Muscle of leg (tissue), 3 donors: ENCODE measurements at regions not wholly inside any gene's neighbourhood (a gene's known extent, or its start where the extent isn't known, plus 50 kb on each side); places are given as distances from the start of the nearest gene placed in this dataset.

Source experiments
- DNase-seq: peaks from one replicate; pipeline ENCODE4 v3.0.0; 2013
- H3K27ac ChIP-seq: one replicate; pipeline ENCODE4 v1.5.1; 2013; ENCODE audit warnings: mild to moderate bottlenecking, low read length, control low read depth
- H3K27me3 ChIP-seq: one replicate; pipeline ENCODE4 v1.6.1; 2013; ENCODE audit warnings: low read length; ENCODE audit not compliant: control insufficient read depth, insufficient read depth
- H3K36me3 ChIP-seq: one replicate; pipeline ENCODE4 v1.6.1; 2013; ENCODE audit warnings: low read length; ENCODE audit not compliant: control insufficient read depth, insufficient read depth
- H3K4me1 ChIP-seq: one replicate; pipeline ENCODE4 v1.6.1; 2013; ENCODE audit warnings: low read length; ENCODE audit not compliant: control insufficient read depth, insufficient read depth
- H3K4me3 ChIP-seq: one replicate; pipeline ENCODE4 v1.5.1; 2013; ENCODE audit warnings: low read length, control low read depth
- H3K9me3 ChIP-seq: replicated peaks from 2 replicates; pipeline ENCODE4 v1.6.1; 2013; ENCODE audit warnings: low read depth, low read length; ENCODE audit not compliant: control insufficient read depth
- WGBS: methylation state at CpG from one replicate; pipeline ENCODE4 v1.1.5; 2013; ENCODE audit warnings: missing lambda C conversion rate; ENCODE audit not compliant: insufficient coverage; 5-methylcytosine and 5-hydroxymethylcytosine counted together

DNA sequence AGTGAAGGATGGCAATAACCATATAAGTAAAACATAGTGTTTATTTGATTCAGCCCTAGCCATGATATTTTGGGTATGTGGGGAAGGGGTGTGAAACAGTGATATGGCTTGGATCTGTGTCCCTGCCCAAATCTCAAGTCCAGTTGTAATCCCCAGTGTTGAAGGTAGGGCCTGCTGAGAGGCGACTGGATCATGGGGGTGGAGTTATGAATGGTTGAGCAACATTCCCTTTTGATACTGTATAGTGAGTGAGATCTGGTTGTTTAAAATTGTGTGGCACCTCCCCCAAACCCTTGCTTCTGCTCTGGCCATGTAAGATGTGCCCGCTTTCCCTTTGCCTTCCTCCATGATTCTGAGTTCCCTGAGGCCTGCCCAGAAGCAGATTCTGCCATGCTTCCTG, 1804.6 kb downstream of the MAT2B start:
- H3K27ac ChIP-seq = no peak overlapping the region
- DNase-seq = no peak
- H3K27me3 ChIP-seq = no peaks in the 10 kb centered on the region
- no peak overlapping the region for H3K4me3 ChIP-seq
- WGBS = no CpG with 5 or more reads among the region's 2 CpGs
- H3K4me1 ChIP-seq = no peaks in the 10 kb centered on the region
- H3K36me3 ChIP-seq = no peaks in the 10 kb centered on the region
- H3K9me3 ChIP-seq = no peaks in the 10 kb centered on the region

DNA sequence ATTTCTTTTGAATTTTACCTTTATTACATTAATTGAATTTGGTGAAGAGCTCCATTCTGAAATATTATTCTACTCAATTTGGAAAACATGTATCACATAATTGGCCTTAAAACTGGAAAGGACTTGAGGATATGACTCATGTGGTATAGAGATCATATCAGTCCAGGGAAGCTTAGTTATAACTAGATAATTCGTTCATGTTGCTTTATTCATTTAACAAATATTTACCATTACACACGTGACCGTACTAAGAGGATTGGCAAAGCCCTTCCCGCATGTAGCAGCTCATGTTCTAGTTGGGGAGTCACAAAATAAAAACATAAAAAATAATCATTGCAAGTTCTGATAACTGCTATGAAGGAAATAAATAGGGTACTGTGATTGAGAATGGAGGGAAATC, 1816.5 kb downstream of the MAT2B start:
- Histone ChIP-seq H3K4me3 (no peak overlapping the region), H3K9me3 (peaks cover 2% of the 10 kb centered on the region), H3K27ac (no peak overlapping the region), H3K36me3 (no peaks in the 10 kb centered on the region), H3K4me1 (no peaks in the 10 kb centered on the region), H3K27me3 (no peaks in the 10 kb centered on the region)
- WGBS = no CpG with 5 or more reads among the region's 4 CpGs
- DNase-seq = peak; percentile 1

GRCh38 chr5:165325221-165325620, 1819.8 kb downstream of the MAT2B start:
- Histone ChIP-seq H3K4me3 (no peak overlapping the region), H3K9me3 (no peaks in the 10 kb centered on the region), H3K4me1 (no peaks in the 10 kb centered on the region), H3K27me3 (no peaks in the 10 kb centered on the region), H3K27ac (no peak overlapping the region), H3K36me3 (no peaks in the 10 kb centered on the region)
- DNase-seq = no peak
- WGBS = no CpG with 5 or more reads among the region's 1 CpG

DNA sequence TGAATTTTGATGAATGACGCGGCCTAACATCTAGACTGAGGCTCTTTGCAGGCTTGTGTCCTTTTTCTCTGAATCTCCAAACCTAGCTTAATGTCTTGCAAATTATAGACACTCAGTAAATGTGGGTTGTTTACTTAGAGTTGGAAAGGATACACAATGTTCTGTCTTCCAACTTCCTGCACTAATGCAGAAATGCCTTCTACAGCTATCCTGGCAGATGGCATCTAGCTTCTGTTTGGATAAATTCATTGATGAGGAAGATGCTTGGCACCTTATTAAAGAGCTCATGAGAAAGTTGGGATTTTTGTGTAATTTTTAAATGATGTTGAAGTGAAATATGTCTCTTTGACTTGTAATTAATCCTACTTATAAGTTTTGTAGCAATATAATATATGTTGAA, 1822.2 kb downstream of the MAT2B start:
- no peak overlapping the region for H3K4me3 ChIP-seq
- H3K9me3 ChIP-seq = no peaks in the 10 kb centered on the region
- H3K27ac ChIP-seq = no peak overlapping the region
- H3K4me1 ChIP-seq = no peaks in the 10 kb centered on the region
- WGBS = no CpG with 5 or more reads among the region's 2 CpGs
- DNase-seq = no peak
- H3K27me3 ChIP-seq = no peaks in the 10 kb centered on the region
- no peaks in the 10 kb centered on the region for H3K36me3 ChIP-seq

- Histone ChIP-seq H3K4me1 (no peaks in the 10 kb centered on the region), H3K36me3 (no peaks in the 10 kb centered on the region), H3K27ac (no peak overlapping the region), H3K9me3 (no peaks in the 10 kb centered on the region), H3K4me3 (no peak overlapping the region), H3K27me3 (no peaks in the 10 kb centered on the region)
- DNase-seq = no peak
These were observed 1823.4 kb downstream of the MAT2B start for GRCh38 chr5:165328846-165329245.

- Histone ChIP-seq H3K27me3 (no peaks in the 10 kb centered on the region), H3K36me3 (no peaks in the 10 kb centered on the region), H3K4me1 (no peaks in the 10 kb centered on the region), H3K27ac (no peak overlapping the region), H3K4me3 (no peak overlapping the region), H3K9me3 (no peaks in the 10 kb centered on the region)
- no peak for DNase-seq
- WGBS = no CpG with 5 or more reads among the region's 3 CpGs
These were observed 1828.2 kb downstream of the MAT2B start for GRCh38 chr5:165333623-165334022.

GRCh38 chr5:165334201-165334600, 1828.8 kb downstream of the MAT2B start:
- no peak overlapping the region for H3K4me3 ChIP-seq
- no peaks in the 10 kb centered on the region for H3K9me3 ChIP-seq
- H3K36me3 ChIP-seq = no peaks in the 10 kb centered on the region
- no CpG with 5 or more reads among the region's 2 CpGs for WGBS
- no peaks in the 10 kb centered on the region for H3K4me1 ChIP-seq
- no peaks in the 10 kb centered on the region for H3K27me3 ChIP-seq
- no peak overlapping the region for H3K27ac ChIP-seq
- DNase-seq = no peak

DNA sequence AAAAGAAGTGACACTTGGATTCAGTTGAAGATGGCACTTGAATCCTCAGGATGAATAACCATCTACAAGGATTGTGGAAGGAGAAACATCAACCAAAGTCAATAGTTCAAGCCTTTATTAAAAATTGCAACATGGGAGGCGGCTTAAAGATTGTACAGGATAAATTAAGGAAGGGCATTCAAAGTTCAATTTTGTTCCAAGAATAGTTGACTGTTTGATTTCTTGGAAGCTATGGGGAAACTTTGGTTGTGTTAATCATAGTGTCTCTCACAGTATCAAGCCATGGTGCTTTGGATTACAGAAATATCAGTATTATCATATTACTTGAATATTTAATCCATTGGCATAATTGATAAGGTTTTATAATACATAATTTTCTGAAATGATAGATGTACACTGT, 1844.3 kb downstream of the MAT2B start:
- Histone ChIP-seq H3K4me1 (no peaks in the 10 kb centered on the region), H3K9me3 (no peaks in the 10 kb centered on the region), H3K4me3 (no peak overlapping the region), H3K36me3 (no peaks in the 10 kb centered on the region), H3K27me3 (no peaks in the 10 kb centered on the region), H3K27ac (no peak overlapping the region)
- no CpG with 5 or more reads among the region's 1 CpG for WGBS
- DNase-seq = no peak

- H3K4me3 ChIP-seq = no peak overlapping the region
- WGBS = no CpG with 5 or more reads among the region's 5 CpGs
- H3K9me3 ChIP-seq = no peaks in the 10 kb centered on the region
- H3K36me3 ChIP-seq = no peaks in the 10 kb centered on the region
- H3K4me1 ChIP-seq = no peaks in the 10 kb centered on the region
- H3K27ac ChIP-seq = no peak overlapping the region
- H3K27me3 ChIP-seq = no peaks in the 10 kb centered on the region
- no peak for DNase-seq
These were observed 1845.9 kb downstream of the MAT2B start for GRCh38 chr5:165351342-165351741.

DNA sequence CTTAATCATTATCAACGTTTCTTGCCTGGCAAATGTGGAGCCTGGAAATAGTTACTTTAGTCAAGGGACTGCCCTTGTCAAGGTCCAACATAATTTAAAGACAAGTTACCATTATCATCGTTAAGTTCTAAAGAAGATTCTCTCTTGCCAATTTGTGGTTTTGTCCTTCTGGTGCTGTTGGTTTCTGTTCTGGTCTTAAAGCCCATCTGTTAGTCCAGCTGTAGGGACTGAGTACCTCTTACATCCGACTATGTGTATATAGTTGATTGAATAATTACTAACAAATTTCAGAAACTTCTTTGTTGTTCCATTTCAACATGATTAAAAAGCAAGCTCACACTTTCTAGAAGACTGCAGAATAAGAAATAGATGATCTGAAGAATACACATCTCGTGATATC, 1854.9 kb downstream of the MAT2B start:
- WGBS = no CpG with 5 or more reads among the region's 4 CpGs

GRCh38 chr5:165360784-165361542, 1855.5 kb downstream of the MAT2B start:
- Histone ChIP-seq H3K9me3 (no peaks in the 10 kb centered on the region), H3K36me3 (no peaks in the 10 kb centered on the region), H3K27me3 (no peaks in the 10 kb centered on the region), H3K27ac (no peak overlapping the region), H3K4me3 (no peak overlapping the region), H3K4me1 (no peaks in the 10 kb centered on the region)
- DNase-seq = no peak
- WGBS = 65% methylated on average over 2 of the region's 9 CpGs

More for the DNA sequence above, 1854.9 kb downstream of the MAT2B start:
- DNase-seq = no peak
- Histone ChIP-seq H3K4me3 (no peak overlapping the region), H3K9me3 (no peaks in the 10 kb centered on the region), H3K36me3 (no peaks in the 10 kb centered on the region), H3K27me3 (no peaks in the 10 kb centered on the region), H3K4me1 (no peaks in the 10 kb centered on the region), H3K27ac (no peak overlapping the region)
